Lower lobe of right lung (tissue), 2 donors: ENCODE measurements at regions not wholly inside any gene's neighbourhood (a gene's known extent, or its start where the extent isn't known, plus 50 kb on each side); places are given as distances from the start of the nearest gene placed in this dataset.

Experiments
- ATAC-seq, 2 donors: fragments of 200-7000 bp; cut with Tn5 transposase; one replicate each; pipeline ENCODE4 v1.9.1; 2020 to 2022; ENCODE audit warnings: mild to moderate bottlenecking in 2 of 2, moderate library complexity in 2 of 2
- DNase-seq: peaks from one replicate; pipeline ENCODE4 v3.0.0-alpha.2; 2020
- H3K27ac ChIP-seq: fragments of 200-600 bp; one replicate; pipeline ENCODE4 v1.8.0; 2022
- H3K27me3 ChIP-seq: fragments of 200-600 bp; one replicate; pipeline ENCODE4 v1.8.0; 2022; ENCODE audit warnings: low read depth
- H3K36me3 ChIP-seq: fragments of 200-600 bp; one replicate; pipeline ENCODE4 v1.8.0; 2022; ENCODE audit warnings: mild to moderate bottlenecking
- H3K4me1 ChIP-seq: fragments of 200-600 bp; one replicate; pipeline ENCODE4 v1.8.0; 2022
- H3K4me3 ChIP-seq: fragments of 200-600 bp; one replicate; pipeline ENCODE4 v1.8.0; 2022; ENCODE audit warnings: mild to moderate bottlenecking
- H3K9me3 ChIP-seq: fragments of 200-600 bp; one replicate; pipeline ENCODE4 v1.8.0; 2022
- CTCF ChIP-seq: fragments of 200-600 bp; IDR thresholded peaks from one replicate; pipeline ENCODE4 v1.8.0; 2022; ENCODE audit warnings: antibody characterized with exemption, mild to moderate bottlenecking
- intact Hi-C: fragments of 100-400 bp; cut with DNase I; formaldehyde crosslinking; loops from one replicate; pipeline ENCODE4 v1.11.0; 2022
- donor health status: DM: no; HTN: yes; CAD: no; lungs with severe emphysema.

GRCh38 chr3:851098-851790, 241.6 kb upstream of the CNTN6 start:
- intact Hi-C loops: no loop called here
- H3K4me1 ChIP-seq: no peaks in the 10 kb centered on the region
- H3K36me3 ChIP-seq: no peaks in the 10 kb centered on the region
- H3K27me3 ChIP-seq: no peaks in the 10 kb centered on the region
- DNase-seq (no peak), ATAC-seq (no peak)
- H3K9me3 ChIP-seq: no peaks in the 10 kb centered on the region
- no peak overlapping the region for H3K4me3 ChIP-seq
- TF ChIP-seq CTCF: no peak
- H3K27ac ChIP-seq: no peak overlapping the region

DNA sequence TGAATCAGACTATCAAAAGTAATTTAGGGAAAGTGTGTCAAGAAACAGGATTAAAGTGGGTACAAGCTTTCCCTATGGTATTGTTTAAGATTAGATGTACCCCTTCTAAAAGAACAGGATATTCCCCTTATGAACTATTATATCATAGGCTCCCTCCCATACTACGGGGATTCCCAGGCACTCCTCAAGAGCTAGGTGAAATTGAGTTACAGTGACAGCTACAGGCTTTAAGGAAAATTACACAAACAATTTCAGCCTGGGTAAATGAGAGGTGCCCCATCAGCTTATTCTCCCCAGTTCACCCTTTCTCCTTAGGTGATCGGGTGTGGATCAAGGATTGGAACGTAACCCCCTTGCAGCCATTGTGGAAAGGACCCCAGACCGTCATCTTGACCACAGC, 240.8 kb upstream of the CNTN6 start:
- no peaks in the 10 kb centered on the region for H3K36me3 ChIP-seq
- no peak for DNase-seq
- no peak for TF ChIP-seq CTCF
- no peaks in the 10 kb centered on the region for H3K4me1 ChIP-seq
- intact Hi-C loops: no loop called here
- H3K27me3 ChIP-seq: no peaks in the 10 kb centered on the region
- no peak overlapping the region for H3K27ac ChIP-seq
- no peak overlapping the region for H3K4me3 ChIP-seq
- H3K9me3 ChIP-seq: no peaks in the 10 kb centered on the region
- ATAC-seq: no peak

DNA sequence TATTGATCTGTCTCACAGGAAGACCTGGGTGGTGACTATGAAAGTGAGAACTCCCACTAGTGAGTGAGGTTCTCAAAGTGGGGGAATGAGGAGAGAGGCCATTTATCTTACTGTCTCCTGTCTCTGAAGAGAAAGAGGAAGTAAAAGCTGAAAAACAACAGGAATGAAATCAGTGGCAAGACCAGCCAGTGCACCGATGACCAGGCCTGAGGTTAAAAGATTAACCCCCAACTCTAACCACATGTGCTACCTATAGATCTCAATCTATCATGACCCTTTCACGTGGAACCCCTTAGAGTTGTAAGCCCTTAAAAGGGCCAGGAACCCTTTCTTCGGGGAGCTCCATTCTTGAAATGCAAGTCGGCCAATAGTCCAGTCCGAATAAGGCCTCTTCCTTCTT, 239.3 kb upstream of the CNTN6 start:
- H3K4me1 ChIP-seq: no peaks in the 10 kb centered on the region
- TF ChIP-seq CTCF: no peak
- H3K4me3 ChIP-seq: no peak overlapping the region
- no peak for ATAC-seq
- intact Hi-C loops: no loop called here
- no peaks in the 10 kb centered on the region for H3K27me3 ChIP-seq
- H3K9me3 ChIP-seq: no peaks in the 10 kb centered on the region
- H3K27ac ChIP-seq: no peak overlapping the region
- no peak for DNase-seq
- H3K36me3 ChIP-seq: no peaks in the 10 kb centered on the region

DNA sequence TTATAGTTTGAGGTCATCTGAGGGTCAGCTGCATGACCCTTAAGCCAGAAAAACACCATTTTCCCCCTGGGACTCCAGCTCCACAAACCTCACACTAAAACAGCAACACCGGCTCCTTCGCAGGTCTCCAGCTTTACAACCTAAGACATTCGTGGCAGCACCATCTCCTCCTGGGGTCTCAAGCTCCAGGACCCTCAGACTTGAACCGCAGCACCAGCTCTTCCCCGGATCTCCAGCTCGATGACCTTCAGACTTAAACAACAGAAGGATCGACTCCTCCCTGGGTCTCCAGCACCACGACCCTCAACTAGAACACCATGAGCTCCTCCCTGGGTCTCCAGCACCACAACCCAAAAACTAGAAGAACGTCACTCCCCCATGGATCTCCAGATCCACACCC, 233.7 kb upstream of the CNTN6 start:
- no peaks in the 10 kb centered on the region for H3K27me3 ChIP-seq
- H3K4me3 ChIP-seq: no peak overlapping the region
- ATAC-seq (no peak), DNase-seq (no peak)
- intact Hi-C loops: no loop called here
- H3K36me3 ChIP-seq: no peaks in the 10 kb centered on the region
- TF ChIP-seq CTCF: no peak
- H3K9me3 ChIP-seq: no peaks in the 10 kb centered on the region
- H3K4me1 ChIP-seq: no peaks in the 10 kb centered on the region
- H3K27ac ChIP-seq: no peak overlapping the region

GRCh38 chr3:861721-862120, 231.1 kb upstream of the CNTN6 start:
- H3K36me3 ChIP-seq: no peaks in the 10 kb centered on the region
- no peak for TF ChIP-seq CTCF
- DNase-seq (no peak), ATAC-seq (no peak)
- no peak overlapping the region for H3K4me3 ChIP-seq
- H3K27ac ChIP-seq: no peak overlapping the region
- intact Hi-C loops: no loop called here
- no peaks in the 10 kb centered on the region for H3K9me3 ChIP-seq
- no peaks in the 10 kb centered on the region for H3K4me1 ChIP-seq
- no peaks in the 10 kb centered on the region for H3K27me3 ChIP-seq
